ENCODE measurements at regions not wholly inside any gene's neighbourhood (a gene's known extent, or its start where the extent isn't known, plus 50 kb on each side); places are given as distances from the start of the nearest gene placed in this dataset.

DNA sequence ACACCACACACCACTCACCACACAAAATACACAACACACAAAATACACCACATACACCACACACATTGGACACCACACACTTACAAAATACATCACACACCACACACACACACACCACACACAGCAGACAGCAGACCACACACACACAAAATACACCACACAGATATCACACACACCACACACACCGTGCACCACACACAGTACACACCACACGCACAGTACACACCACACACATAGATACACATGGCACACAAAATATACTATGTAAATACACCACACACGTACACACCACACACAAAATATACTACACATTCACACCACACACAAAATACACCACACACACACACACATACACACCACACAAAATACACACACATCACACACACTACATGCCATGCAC, 1243.5 kb downstream of the BRD1 start:
- no peak for DNase-seq (ENCODE audit: low read depth in 2 of 2)

DNA sequence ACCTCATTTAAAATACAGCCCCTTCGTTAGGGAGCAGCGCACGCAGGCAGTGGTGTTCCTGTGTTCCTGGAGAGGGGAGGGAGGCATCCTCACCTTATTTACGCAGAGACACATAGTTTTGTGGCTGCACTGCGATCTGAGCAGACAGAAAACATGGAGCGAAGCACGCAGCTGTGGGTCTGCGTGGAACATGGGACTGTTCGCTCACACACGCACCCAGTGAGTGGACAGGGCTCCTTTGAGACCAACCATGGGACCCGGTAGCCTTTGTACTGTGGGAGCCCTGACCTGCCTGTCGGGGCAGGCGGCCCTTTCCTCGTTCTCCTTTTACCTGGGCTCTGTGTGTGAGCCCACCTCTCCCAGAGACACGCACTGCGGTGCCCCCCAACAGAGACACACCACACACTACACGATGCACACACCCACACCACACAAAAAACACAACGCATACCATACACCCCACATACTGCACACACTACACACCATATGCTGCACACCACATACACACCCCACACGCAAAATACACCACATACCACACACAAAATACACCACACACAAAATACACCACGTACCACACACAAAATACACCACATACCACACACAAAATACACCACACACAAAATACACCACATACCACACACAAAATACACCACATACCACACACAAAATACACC, 1245.7 kb downstream of the BRD1 start:
- no peak for DNase-seq (ENCODE audit: low read depth in 2 of 2)

DNA sequence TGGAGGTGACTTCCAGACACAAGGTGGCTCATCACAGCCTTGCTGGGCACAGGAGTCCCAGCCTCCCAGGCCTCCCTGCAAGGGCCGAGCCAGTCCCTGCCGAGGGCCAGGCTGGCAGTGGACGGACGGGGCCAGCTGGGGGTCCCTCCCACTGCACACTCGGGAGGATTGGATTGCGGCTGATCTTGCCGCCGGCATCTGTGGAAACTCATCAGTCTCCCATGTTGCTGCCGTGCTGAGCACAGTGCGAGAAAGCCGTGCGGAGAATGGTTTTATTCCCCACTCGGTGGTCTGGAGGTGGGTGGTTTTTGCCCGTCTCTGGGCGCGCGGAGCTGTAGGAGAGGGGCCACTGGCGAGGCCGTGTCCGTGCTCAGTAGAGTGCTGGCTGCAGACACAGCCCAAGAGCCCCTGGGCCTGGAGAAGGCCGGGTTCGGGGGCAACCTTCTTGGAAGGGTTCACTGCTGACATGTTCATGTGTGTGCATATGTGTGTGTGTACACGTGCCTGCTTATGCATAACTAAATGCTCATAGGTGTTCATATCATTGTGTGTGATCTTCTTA, 1246.4 kb downstream of the BRD1 start:
- DNase-seq (ENCODE audit: low read depth in 2 of 2) = no peak

DNA sequence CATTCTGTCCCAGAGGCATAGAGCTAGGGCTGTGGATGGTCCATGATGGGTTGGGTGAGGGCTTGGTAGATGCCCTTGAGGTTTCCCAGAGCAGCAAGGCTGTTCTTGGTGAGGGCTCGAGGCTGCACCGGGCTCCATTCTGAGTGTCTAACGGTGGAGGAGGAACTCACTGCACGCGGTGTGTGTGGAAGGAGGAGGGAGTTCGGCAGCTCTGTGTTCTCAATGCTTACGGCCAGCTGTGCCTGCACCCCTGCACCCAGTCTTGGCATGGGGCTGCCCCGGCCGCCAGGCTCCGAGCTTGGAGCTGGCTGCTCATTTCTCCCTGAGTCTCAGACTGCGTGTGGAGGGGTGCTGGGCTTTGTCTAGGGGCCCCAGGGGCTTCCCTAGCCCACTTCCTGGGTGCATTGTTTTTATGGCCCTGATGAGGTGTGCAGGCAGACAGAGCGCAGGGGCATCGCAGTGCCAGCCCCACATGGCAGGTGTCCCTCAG, 1247.1 kb downstream of the BRD1 start:
- no peak for DNase-seq (ENCODE audit: low read depth in 2 of 2)

DNA sequence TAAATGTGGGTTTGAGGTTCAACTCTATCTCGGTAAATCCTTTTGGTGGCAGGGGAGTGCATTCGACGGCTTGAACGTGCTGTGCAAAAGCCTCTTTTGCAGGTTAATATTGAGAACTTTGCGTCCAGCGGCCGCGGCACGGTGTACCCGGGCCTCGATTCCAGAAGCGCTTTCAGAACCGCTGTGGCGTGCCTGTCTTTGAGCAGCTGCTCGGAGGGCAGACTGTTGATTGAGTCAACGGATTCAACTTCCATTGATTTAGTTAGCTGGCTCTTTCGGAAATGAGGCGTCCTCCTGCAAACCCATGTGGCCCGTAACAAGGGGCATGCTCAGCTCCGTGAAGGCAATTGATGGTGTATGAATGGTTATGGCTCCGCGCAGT, 1247.8 kb downstream of the BRD1 start:
- no peak for DNase-seq (ENCODE audit: low read depth in 2 of 2)

DNA sequence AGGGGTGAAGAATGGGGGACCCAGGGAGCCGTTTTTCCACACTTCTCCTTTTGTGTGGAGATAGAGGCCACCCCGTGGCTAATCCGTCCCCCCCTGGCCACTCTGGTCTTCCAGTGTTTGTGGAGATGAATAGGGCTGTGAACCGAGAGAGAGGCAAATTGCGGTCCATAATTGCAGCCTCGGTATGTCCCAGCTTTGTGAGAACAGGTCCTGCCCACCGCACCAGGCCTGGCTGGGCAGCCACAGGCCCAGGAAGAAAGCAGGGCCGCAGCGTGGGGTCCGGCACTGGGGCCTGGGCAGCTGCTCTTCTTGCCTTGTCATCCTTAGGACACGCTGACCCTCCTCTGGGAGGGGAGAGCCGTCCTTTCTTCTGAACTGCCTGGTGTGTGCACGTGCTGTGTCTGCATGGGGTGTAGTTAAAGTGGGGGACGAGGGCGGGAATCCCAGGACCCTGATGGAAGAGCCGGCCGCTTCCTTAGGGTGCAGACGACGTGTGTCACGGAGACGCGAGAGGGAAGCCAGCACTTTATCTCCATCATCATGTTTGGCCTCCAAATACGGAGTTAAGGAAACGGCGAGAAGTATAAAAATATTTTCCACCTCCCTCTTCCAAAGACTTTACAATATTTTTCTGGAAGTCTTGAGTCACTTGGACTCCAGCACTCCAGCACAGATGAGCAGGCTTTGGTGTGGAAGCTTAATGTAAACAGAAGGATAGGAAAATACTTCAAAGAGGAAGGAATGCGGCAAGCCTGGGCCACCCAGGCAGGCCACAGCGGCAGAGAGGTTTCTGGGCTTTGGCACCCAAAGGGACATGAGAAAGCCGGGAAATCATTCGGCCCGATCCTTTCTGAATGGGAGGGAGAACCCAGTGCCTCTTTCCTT, 1248.4 kb downstream of the BRD1 start:
- DNase-seq (ENCODE audit: low read depth in 2 of 2) = no peak

DNA sequence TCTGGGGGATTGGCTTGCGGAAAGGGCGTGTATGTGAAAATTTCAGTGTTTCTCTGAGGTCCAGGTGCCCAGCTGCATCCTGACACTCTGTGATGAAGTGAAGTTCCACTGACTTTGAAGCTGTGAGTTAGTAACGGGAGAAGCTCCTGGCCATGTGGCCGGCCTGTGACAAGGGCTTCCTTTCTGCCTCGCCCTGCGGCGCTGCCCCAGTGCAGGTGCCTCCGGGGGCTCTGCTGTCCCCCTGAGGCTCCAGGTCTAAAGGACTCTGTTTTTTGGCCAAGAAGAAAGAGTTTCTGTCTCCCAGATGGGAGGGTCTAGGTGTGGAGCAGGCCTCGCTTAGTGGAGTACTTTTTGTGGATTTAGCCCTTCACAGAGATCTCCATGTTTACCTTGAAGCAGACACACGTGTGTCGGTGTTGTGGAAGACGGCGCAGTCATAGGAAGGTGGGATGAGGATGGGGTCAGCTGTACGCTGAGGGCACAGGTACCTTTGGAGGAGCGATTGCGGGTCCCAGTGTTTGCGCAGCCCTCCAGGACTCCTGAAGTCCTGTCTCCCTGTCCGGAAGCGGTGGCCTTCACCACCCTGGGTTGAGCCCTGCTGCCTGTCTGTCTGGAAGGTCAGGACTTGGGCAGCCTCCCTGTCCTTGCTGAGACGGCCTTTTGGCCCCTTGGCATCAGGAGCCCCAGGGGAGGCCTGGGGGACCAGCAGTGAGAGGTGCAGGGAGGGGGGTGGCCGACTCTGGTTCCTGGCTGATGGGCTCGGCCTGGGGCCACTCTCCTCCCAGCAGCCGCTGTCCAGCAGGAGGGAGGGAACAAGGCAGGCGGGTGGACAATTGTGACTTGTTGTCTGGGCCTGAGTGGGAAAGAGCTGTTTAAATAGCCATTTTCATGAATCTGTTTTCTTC, 1249.3 kb downstream of the BRD1 start:
- DNase-seq (ENCODE audit: low read depth in 2 of 2) = no peak

DNA sequence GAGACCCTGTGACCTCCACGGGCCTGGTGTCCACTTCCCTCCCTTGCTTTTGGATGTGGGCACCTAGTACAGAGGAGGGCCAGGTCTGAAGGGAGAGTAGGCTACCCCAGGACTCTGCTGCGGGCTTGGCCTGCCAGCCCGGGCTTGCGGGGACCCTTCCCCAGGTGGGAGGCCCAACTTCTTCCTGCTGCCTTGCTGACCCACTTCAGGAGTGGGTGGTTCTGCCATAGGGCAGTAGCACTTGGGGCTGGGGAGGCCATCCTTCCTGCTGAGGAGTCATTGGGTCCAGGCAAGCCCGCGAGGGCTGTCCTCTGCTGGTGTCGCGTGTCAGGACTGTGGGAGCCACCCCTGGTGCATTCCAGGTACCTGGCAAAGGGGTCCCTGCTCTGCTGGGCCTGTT, 1250.0 kb downstream of the BRD1 start:
- DNase-seq (ENCODE audit: low read depth in 2 of 2) = no peak

DNA sequence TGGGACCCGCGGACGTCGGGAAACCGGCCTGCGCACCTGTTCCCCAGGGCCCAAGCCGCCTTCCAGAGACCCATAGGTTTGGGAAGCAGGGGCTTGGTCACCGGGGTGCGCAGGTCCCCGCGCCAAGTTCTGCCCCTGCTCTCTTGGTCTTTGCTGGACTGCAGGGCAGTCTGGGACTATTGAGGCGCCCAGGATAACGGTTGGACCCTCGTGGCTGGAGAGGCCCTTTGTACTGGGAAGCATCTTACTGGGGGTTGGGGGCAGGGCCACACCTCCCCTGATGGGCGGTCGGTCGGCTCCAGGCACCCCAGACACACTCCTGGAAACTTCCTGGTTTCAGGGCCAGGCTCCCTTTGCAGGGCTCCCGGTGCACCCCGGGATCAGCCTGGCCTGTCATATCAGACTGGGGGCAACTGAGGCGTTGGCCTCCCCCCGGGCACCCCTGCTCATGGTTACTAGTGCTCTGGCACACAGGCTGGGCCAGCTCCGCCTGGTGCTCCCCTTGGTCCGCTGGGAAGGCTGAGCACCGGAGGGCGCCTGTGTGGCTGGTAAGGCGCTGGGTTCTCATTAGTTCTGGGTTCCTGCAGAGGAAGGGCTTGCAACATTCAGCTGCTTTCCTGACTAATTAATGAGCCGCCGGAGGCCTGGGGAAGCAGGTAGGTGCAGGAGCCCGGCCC, 1250.5 kb downstream of the BRD1 start:
- DNase-seq (ENCODE audit: low read depth in 2 of 2) = no peak

DNA sequence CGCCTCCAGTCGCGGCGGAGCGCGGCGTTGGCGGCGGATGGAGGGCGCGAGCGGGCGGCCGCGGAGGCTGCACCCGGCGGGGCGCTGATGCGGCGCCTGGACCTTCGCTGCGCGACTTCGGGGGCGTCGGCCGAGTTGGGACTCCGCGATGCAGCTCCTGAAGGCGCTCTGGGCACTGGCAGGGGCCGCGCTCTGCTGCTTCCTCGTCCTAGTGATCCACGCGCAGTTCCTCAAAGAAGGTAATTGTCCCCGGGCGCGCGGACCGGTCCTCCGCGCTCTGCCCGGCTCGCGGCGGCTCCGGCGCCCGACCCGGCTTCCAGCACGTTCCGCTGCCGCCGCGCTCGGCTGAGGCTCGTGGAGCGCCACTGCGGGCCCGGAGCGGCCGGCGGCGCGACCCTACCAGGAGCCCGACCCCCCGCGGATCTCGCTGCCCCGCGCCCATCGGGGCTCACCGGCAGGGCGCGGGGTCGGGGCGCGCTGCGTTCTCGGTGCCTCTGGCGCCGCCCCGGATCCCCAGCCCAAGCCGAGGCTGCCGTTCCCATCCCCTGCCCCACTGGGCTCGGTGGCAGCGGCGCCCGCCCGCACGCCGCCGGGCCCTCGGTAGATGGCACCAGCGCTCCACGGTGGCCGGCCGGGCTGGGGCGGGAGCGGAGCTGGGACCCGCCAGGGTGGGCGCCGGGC, 1251.2 kb downstream of the BRD1 start:
- DNase-seq (ENCODE audit: low read depth in 2 of 2) = peak in 1 of 2 donors; percentile 4

DNA sequence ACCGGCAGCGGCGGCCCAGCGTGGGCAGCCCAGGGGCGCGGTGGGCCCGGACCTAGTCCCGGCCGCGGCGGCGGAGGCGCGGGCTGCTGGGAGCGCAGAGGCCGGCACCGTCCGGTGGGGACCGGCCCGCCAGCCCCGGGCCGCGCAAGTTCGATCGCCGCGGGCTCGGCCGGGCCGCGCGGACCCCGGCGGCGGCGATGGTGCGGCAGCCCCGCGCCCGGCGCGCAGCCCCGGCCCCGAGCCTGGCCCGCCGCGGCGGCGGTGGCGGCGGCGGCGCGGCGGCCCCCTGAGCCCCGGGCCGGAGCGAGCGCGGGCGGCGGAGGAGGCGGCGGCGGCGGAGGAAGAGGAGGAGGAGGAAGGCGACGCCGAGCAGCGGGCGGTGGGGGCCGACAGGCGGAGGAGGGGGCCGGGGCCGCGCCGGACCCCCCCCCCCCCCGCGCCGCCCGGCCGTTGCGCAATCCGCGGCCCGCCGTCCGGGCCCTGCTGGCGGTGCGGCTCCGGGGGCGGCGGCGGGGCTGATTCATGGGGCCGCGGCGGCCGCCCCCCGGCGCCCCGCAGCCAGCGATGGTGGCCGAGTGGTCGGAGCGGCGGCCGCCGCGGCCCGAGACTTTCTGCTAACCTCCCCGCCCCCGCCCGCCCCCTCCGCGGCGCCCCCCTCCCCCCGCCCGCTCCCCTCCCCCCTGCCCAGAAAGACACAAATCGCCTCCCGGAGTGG, 1251.9 kb downstream of the BRD1 start:
- no peak for DNase-seq (ENCODE audit: low read depth in 2 of 2)

DNA sequence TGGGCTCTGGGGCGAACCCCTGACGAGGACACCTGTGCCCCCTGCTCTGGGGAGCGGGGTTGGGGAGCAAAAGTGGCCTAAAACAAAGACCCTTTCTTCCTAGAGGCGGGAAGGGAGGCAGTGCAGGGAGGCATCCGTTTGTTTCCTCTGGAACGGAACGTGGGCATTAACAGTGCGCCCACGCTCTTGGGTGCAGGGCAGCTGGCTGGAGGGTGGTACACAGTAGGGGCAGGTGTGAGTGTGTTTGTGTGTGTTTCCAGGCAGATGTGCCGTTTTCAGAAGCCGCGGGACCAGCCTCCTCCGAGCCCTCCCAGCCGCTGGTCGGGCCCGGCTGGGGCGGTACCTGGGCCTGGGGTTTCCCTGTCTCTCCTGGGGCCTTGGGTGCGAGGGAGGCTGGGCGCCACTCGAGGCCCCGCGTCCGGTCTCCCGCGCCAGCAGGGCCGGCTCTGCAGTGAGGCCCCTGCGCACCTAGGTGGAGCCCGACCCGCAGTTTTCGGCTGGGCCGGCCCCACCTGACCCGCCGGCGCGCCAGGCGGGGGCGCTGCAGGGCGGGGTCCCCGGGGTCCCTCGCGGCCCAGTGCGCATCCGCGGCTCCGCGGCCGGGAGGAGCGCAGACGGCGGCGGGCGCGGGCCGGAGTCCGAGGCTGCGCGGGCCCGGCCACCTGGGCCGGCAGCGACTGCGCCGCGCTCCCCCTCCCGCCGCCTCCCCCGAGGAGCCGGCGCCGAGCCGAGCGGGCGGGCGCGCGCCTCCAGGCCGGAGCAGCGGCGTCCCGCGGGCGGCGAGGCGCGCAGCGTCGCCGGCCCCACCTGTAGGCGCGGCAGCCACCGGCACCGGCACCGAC, 1252.7 kb downstream of the BRD1 start:
- peak in 1 of 2 donors; percentile 14 for DNase-seq (ENCODE audit: low read depth in 2 of 2)

DNA sequence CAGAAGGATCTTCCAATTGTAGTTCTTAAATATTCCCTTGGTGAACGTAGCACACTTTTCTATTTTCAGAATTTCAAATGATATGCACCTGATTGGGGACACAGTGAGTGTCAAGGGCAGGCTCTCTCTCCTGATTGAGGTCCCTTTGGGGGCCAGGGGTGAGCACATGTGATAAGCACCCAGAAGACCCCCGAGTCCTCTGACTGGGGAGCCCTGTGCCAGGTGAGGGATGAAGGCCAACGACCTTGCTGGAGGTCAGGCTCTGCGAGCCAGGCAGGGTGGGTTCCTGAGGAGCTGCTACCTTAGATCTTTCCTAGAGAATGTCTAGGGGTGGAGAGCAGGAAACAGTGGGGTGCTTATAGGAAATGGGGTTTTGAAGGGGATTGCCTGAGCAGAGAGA, 1253.9 kb downstream of the BRD1 start:
- DNase-seq (ENCODE audit: low read depth in 2 of 2) = no peak

DNA sequence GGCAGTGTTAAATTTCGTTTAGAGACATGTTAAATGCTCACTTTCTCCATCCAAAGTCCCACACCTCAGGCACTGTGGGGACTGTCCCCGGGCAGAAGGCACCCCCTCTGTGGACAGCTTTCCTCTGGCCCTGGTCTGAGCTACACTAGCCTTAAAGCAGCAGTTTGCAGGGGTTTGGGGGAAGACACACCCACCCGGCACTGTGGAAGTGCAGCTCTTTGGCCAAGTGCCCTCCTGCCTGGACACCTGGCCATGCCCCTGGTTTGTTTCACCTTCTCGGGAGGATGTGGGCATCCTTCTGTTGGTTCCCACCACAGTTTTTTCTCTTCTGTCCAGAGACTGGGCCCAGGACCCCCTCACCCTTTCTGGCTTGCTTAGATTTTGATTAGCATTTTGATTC, 1254.7 kb downstream of the BRD1 start:
- no peak for DNase-seq (ENCODE audit: low read depth in 2 of 2)

DNA sequence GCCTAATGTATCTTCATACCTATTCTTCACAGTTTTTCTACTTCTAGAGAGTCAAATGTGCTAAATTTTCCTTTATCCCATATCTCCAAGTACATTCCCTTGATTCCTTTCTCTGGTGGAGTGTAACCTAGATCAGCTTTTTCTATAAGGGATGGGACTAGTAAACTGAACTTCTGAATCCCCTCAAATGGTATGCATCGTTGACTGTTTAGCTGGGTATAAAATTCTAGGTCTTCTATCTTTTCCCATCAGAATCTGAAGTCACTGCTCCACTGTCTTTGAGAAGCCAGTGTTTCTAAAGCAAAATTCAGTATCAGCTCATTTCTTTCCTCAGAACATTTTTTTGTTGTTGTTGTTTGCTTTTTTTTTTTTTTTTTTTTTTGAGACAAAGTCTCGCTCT, 1256.8 kb downstream of the BRD1 start:
- DNase-seq (ENCODE audit: low read depth in 2 of 2) = no peak

DNA sequence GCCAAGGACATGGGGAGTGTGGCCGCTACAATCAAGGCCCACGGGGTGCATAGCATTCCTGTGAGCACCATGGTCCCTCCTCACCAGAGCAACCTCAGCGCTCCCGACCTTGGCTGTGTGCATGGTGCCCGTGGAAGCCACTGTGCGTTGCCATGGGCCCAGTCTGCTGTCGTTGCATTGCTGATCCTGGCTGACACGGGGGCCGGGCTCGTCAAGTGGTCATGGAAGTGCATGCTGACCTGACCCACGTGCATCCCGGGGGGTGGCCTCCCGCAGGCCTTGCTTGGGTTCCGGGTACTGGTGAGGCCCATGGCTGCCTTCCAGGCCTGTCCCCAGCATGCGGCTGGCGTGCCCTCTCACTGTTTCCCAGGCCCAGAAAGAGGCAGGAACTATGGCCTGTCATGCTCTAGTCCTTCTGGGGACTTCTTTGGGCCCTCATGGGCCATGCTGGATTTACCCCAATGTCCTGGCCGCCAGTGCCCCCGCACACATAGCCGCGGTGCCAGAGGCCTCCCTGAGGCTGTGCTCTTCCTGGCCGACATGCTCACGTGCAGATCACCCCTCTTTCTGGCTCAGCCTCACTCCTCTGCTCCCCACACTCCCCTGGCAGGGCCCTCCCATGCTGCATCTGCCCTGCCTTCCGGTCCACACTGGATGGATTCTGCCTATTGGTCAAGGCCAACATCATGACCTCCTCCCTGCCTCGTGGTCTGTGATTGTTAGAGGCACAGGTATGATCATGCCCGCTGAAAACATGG, 1258.0 kb downstream of the BRD1 start:
- no peak for DNase-seq (ENCODE audit: low read depth in 2 of 2)

DNA sequence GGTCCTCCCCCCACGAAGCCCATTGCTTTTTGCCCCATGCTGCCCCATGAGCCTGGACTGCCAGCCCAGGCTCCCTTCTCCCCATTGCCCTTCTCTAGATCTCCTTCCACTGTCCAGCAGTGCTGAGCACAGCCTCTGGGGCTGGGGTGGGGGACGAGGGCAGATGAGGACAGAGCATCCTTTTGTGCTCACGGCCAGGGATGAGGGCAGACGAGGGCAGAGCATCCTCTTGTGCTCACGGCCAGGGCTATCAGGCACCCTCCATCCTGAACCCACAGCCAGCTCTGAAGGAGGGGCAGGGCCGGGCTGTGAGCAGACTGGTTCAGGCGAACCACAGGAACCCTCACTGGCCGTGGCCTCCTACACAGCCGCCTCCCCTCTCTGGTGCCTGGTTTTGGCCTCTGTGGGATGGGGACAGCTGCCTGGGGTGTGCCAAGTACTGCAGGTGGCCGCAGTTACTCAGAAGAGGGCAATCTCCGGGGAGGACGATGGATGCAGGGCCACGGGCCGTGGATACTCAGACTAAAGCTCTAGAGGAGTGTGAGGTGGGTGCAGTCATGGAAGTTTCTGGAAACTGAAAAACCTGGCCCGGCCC, 1258.8 kb downstream of the BRD1 start:
- no peak for DNase-seq (ENCODE audit: low read depth in 2 of 2)
